GM19240 (cell line): ENCODE measurements at regions not wholly inside any gene's neighbourhood (a gene's known extent, or its start where the extent isn't known, plus 50 kb on each side); places are given as distances from the start of the nearest gene placed in this dataset.
"Not testable (repeated sequence)": the region's sequence is repeated elsewhere in the genome, so short reads cannot be mapped to it uniquely, and the experiment has no call there.

ENCODE experiments used
- DNase-seq: peaks from one replicate; pipeline ENCODE4 v3.0.0; 2011; ENCODE audit warnings: low spot score; ENCODE audit not compliant: insufficient read length

- DNase-seq: no peak
Measured at GRCh38 chr10:11691319-11691755, 50.8 kb upstream of the ECHDC3 start.

- no peak for DNase-seq
Measured at GRCh38 chr10:11689945-11690736, 52.0 kb upstream of the ECHDC3 start.

- DNase-seq: not testable (repeated sequence)
Measured at GRCh38 chr10:11688448-11688795, 53.8 kb upstream of the ECHDC3 start.

DNA sequence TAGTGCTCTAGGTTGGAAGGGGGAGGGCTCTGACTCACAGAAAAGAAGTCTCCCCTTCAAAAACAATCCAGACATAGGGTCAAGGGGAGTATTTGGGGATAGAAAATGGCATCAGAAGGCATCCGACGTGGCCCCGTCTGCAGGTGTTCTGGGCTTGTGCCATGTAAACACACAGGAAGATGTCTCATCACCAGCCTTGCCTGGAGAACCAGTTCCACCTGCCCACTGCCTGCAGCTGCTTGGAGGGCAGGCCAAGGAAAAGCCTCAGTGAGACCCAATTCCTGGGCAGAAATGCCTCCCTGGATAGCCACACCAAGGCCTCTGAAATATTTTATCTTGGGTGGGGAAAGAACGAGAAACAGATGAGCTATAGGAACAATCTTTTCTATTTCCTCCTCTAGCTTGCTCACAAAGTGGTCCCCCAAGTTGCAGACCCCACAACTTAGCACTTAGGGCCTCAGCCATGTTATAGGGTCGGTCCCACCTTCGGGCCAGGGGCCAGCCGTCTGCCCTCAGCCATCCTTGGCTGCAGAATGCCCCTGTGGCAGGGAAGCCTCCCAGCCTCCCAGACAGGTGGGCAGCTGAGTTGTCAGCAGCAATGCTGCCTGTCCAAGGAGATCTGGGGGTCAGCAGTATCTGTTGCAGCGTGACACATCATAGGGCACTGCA, 54.3 kb upstream of the ECHDC3 start:
- DNase-seq: no peak

DNA sequence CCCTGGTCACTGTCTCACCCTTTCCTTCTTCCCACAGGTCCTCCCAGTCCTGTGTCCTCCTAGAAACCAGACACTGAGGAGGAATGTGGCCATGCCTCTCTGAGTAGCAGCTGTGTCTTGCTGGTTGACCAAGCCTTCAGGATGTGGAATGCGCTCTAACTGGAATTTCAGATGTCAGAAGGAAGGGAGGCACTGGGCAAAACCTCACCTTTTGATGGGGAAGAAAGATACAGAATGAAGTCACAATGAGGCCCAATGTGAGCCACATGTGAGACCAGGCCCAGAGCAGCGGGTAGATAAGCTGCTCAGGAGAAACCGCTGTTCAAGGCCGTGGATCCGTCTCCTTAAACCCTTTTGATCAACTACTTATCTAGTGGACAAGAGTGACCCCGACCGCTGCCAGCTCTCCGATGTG, 54.8 kb upstream of the ECHDC3 start:
- DNase-seq: no peak

- peak; percentile 45 for DNase-seq
Measured at GRCh38 chr10:11685787-11686218, 56.4 kb upstream of the ECHDC3 start.

DNA sequence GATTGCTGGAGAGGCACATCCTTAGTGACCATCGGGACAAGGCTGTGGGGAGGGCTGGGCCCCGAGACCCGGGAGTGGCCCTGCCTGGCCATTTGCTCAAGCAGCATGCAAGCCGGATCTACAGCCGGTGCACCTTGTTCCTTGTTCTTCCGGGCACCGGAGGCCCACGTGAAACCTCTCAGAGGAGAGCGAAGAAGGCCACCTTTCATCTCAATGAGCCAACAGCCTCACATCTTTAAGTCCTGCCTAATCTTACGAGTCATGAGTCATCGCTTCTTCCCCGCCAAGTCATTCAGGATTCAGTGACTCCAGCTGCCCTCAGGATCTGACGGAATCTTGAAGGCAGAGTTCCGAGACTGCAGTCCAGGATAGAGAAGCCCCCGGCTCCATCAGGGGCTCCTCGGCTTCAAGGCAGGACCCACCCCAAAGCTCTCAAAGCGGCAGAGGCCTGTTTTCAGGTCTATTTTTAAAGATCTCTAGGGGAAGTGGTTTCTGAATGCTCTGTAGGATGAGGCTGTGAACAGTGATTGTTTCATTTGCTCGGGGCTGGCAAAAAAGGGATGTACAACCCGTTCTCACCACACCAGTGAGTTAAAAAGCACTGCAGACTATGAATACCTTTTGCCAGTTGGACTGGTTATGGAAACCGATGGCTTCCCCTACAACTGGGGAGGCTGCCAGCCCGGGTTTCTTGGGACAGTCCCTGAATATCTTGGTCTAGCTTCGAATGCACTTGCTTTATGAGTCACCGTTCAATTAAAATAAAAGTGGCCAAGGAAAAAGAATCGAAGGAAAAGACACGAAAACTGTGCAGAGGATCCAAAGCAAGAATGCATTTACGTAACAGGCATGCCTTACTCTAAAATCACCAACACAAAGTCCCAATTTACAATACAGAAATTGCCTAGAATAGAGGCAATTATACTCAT, 57.2 kb upstream of the ECHDC3 start:
- DNase-seq: peak; percentile 72

DNA sequence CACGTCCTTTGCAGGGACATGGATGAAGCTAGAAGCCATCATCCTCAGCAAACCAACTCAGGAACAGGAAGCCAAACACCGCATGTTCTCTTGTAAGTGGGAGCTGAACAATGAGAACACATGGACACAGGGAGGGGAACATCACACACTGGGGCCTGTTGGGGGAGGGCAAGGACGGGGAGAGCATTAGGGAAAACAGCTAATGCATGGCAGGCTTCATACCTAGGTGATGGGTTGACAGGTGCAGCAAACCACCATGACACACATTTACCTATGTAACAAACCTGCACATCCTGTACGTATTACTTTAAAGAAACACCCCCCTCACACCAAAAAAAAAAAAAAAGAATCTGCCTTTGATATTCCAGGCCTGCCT, 57.9 kb upstream of the ECHDC3 start:
- DNase-seq: not testable (repeated sequence)

DNA sequence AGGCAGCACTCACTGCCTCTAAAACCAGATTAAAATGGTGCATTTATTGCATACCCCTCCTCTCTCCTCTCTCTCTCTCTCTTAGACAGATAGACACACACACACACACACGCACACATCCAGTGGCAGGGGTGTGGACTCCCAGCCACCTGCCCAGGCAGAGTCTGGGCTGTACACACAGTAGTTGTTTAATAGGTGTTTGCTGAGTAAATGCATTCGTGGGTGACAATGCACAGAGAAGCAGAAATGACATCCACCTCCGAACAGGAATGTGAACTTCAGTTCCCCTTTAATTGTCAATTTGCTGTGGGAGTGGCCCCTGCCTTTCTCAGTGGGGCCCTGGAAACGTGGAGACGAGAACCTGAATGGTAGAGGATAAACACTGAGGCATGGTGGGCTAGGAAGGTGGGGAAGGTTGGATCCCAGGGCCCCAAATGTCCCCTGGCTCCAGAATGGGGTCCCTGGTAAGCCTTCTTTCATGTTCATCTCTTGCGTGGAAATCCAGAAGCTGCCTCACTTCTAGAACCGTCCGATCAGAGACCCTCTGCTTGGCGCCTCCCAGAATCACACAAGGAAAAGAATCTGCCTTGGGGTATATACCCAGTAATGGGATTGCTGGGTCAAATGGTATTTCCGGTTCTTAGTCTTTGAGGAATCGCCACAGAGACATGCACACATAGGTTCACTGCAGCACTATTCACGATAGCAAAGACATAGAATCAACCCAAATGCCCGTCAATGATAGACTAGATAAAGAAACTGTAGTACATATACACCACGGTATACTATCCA, 58.5 kb upstream of the ECHDC3 start:
- DNase-seq: no peak

DNA sequence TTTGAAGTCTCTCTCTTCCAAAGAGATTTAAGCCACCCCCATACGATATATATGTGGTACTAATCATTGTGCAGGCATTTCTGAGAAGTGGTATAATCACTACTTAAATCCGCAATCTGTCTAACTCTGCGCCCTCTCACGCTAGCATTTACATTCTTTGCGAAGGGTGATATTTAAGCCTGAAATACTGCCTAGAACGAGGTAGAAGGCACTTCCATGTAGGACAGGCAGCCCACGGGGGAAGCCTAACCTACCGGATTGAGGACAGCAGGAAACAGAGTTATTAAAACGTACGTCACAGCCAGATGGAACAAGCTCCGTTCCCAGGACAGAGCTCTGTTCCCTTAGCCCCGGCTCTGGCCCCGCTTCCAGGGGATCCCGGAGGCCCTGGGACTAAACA, 59.3 kb upstream of the ECHDC3 start:
- no peak for DNase-seq

DNA sequence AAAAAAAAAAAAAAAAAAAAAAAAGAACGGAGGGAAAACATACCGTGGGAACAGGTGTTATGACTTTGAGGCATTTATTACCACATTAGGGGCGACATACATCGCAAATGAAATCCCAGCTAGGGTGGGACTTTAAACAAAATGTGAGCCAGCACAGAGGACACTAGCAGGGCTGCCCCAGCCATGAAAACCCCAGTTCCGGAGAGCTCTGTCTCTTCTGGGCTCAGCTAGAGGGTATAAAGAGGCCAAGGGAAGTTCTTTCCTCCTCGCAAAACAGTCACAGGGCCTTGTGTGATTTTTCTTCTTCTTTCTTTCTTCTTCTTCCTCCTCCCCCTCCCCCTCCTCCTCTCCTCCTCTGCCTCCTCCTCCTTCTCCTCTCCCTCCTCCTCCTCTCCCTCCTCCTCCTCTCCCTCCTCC, 59.9 kb upstream of the ECHDC3 start:
- DNase-seq: no peak

DNA sequence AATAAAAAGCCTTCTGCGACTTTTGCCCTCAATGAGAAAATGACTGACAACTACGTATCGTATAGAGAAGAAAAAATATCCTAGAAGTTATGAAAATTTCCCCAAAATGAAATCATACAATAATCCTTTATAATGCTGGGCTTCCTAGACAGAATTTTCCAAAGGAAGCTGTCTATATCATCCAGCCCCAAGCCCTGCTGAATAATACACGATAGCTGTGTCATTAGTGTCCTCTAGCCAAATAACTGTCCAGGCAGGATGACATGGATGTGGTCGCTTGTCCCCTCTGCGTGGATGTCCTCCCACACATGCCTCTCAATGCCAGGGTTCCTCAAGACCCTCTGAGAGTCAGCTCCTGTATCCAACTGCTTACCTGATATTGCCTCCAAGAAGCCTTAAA, 61.7 kb upstream of the ECHDC3 start:
- no peak for DNase-seq

DNA sequence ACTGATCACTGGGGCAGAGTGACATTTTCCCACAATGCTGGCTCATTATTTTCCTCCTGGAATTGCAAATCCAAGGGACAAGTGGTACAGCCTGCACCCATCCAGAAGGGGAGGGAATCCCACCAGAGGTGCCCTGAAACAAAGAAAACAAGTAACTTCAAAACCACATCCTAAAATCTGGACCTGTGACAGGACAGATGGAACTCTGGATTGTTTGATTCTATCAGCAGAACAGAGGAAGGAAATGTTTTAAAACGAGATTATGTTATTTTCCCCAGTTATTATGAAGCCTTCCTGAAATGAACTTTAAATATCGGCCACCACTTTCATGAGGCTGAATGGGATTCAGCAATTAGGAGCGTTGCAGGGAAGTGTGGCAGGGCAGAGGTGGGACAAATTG, 62.2 kb upstream of the ECHDC3 start:
- no peak for DNase-seq

GRCh38 chr10:11678074-11678793, 63.9 kb upstream of the ECHDC3 start:
- DNase-seq: peak; percentile 41

GRCh38 chr10:11677480-11677879, 64.7 kb upstream of the ECHDC3 start:
- no peak for DNase-seq

DNA sequence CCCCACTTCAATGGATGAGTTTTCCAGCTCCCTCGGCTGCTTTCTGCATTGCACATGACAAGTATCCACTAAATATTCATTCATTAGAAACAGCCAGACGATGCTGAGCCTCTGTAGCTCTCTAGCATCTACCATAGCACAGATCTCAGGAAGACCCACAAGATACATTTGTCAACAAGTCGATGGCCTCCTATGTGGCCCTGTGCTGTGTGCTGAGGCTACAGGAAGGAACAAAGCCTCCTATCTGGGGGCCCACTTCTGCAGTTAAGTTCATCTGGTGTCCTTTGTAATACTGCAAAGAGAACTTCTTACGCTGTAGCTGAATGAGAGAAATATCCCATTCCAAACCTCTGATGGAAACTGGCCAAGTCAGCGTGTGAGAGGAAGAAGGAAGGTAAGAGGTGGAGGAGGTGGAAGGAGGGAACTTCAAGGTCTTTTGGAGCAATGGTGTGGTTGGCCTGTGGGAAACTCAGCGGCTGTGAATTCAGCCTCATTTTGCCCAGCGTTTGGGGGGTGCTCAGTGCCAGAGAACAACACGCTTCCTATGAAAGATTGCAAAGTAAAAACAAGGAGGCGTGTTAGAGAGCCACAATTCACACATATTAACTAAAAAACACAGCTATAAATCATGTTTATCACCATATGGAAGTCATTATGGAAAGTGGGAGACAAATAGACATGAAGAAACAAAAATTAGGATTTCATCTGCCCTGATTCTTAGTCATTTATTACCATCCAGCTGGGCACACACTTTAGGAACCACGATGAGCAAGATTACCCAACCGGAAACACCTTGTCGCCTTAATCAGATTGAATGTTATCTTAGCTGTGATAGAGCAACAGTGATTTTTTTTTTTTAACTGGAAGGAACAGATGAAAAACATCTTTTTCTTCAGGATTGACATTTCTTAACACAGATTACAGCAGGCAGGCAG, 62.2 kb upstream of the USP6NL start:
- no peak for DNase-seq

DNA sequence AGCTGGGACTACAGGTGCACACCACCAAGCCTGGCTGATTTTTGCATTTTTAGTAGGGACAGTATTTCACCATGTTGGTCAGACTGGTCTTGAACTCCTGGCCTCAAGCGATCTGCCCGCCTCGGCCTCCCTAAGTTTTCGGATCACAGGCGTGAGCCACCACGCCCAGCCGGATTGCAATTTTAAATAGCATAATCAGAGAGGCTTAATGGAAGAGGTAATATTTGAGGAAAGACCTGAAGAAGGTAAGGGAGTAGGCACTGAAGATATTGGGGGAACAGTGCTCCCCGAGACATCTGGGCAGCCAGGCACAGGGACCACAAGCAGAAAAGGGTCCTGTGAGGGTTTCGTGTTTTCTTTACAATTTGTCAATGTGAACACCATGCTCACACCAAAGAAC, 61.4 kb upstream of the USP6NL start:
- DNase-seq: no peak

DNA sequence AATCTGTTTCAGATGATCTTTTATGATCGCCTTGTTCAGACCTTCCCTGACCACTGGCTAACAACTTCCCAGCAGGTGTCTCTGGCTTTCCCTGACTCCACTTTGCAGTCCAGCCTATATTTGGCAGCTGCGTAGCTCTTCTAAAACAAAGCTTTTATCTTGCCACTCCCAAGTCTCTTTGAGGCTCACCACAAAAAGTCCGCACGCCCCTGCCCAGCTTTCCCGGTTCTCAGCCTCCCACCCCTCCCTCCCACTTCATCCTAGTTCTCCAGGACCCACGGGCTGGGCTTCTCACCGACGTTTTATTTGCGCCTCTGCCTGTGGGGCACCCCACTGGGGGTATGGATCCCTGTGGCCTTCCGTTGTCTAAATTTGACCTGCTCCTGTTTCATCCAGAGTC, 58.9 kb upstream of the USP6NL start:
- no peak for DNase-seq

DNA sequence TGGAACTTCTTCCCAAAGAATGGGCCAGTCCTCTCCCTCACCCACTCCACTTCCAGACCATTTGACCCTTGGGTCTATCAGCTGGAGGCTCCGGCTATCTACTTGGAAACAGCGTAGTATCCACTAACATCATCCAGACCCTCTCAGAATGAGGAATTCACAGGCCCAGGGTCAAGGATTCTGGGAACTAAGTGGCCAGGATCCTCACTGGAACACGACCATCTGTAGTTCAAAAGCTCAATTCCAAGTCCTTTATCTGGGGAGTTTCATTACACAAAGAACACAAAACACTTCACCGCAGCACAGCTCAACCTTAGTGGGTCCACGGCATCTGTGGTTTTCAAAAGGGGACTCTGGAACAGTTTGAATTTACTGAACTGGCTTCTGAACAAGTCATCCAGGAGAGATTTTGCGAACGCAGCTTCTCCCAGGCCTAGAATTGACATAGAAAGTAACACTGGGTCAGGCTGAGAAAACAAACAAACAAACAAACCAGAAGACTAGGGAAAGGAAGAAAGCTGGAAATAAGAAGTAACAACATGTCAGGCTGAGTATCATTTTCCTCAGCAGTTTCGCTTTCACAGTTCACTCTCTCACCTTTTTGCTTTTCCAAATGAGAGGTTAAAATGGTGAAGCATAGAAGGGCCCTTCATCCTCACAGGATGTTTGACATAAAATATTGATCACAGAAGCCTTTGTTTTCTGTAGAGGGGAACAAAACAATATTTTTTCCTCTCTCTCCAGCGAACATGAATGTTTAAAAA, 57.6 kb upstream of the USP6NL start:
- DNase-seq: no peak
